NCI-H82 treated with DMSO at 0.1 percent for 48 hours (cell line): ENCODE measurements at regions not wholly inside any gene's neighbourhood (a gene's known extent, or its start where the extent isn't known, plus 50 kb on each side); places are given as distances from the start of the nearest gene placed in this dataset.
"Not testable (repeated sequence)": the region's sequence is repeated elsewhere in the genome, so short reads cannot be mapped to it uniquely, and the experiment has no call there.

Experiments used
- DNase-seq: peaks from one replicate; lab custom pipeline; 2025; ENCODE audit not compliant: unreplicated experiment; lab: John Stamatoyannopoulos, UW

GRCh38 chr14:58752289-58752688, 114.5 kb downstream of the DACT1 start:
- no peak for DNase-seq

- no peak for DNase-seq
These were observed 115.0 kb downstream of the DACT1 start for GRCh38 chr14:58752771-58753201.

GRCh38 chr14:58755031-58755925, 117.5 kb downstream of the DACT1 start:
- no peak for DNase-seq

- DNase-seq = no peak
These were observed 122.4 kb downstream of the DACT1 start for GRCh38 chr14:58760121-58760520.

GRCh38 chr14:58762629-58763028, 124.9 kb downstream of the DACT1 start:
- DNase-seq = no peak

- peak; percentile 53 for DNase-seq
These were observed 125.4 kb downstream of the DACT1 start for GRCh38 chr14:58763210-58763609.

- DNase-seq = peak; percentile 94
These were observed 127.7 kb downstream of the DACT1 start for GRCh38 chr14:58765418-58765831.

GRCh38 chr14:58765843-58766242, 128.1 kb downstream of the DACT1 start:
- DNase-seq = peak; percentile 94

GRCh38 chr14:58769011-58769643, 131.4 kb downstream of the DACT1 start:
- DNase-seq = no peak

GRCh38 chr14:58769771-58770170, 132.0 kb downstream of the DACT1 start:
- no peak for DNase-seq

GRCh38 chr14:58770491-58770982, 132.8 kb downstream of the DACT1 start:
- DNase-seq = no peak

GRCh38 chr14:58771016-58771415, 133.3 kb downstream of the DACT1 start:
- no peak for DNase-seq

- no peak for DNase-seq
These were observed 134.4 kb downstream of the DACT1 start for GRCh38 chr14:58772116-58772515.

GRCh38 chr14:58772794-58773620, 135.2 kb downstream of the DACT1 start:
- peak; percentile 86 for DNase-seq

GRCh38 chr14:58774531-58774930, 136.8 kb downstream of the DACT1 start:
- no peak for DNase-seq

GRCh38 chr14:58775130-58775529, 137.4 kb downstream of the DACT1 start:
- not testable (repeated sequence) for DNase-seq

- no peak for DNase-seq
These were observed 138.8 kb downstream of the DACT1 start for GRCh38 chr14:58776516-58776915.

GRCh38 chr14:58777541-58777979, 139.8 kb downstream of the DACT1 start:
- DNase-seq = no peak

GRCh38 chr14:58778202-58778601, 140.4 kb downstream of the DACT1 start:
- no peak for DNase-seq

GRCh38 chr14:58779376-58779775, 141.6 kb downstream of the DACT1 start:
- no peak for DNase-seq

- DNase-seq = no peak
These were observed 142.4 kb downstream of the DACT1 start for GRCh38 chr14:58780185-58780584.
